AG04449 (cell line): ENCODE measurements at regions not wholly inside any gene's neighbourhood (a gene's known extent, or its start where the extent isn't known, plus 50 kb on each side); places are given as distances from the start of the nearest gene placed in this dataset.

Experiments used
- CTCF ChIA-PET: fragments of 350-600 bp; formaldehyde crosslinking; extraction: SDS; loops from one replicate; lab custom pipeline; 2021; ENCODE audit warnings: antibody characterized with exemption; lab: Yijun Ruan, JAX
- POLR2A ChIA-PET: fragments of 400-600, 350-600 bp; formaldehyde crosslinking; extraction: SDS; loops from one replicate; lab custom pipeline; 2020; ENCODE audit warnings: antibody characterized with exemption, inconsistent platforms; lab: Yijun Ruan, JAX
- DNase-seq: peaks from one replicate; pipeline ENCODE4 v3.0.0-alpha.2; 2010; ENCODE audit warnings: low read depth, low spot score
- H3K4me3 ChIP-seq: 2 replicates; pipeline ENCODE4 v1.5.1; 2011; ENCODE audit warnings: low read depth, mild to moderate bottlenecking, control low read depth, low read length
- TF ChIP-seq, protein P1 (sequence below): IDR thresholded peaks from one replicate; pipeline ENCODE4 v1.5.1; 2011; ENCODE audit warnings: mild to moderate bottlenecking, moderate library complexity, low read length, control low read depth, inconsistent platforms; ENCODE audit not compliant: insufficient read depth; ENCODE audit errors: missing control alignments

GRCh38 chr22:49599691-49600455, 227.8 kb downstream of the BRD1 start:
- ChIA-PET POLR2A (no interaction called here), CTCF (no interaction called here)
- H3K4me3 ChIP-seq, result no peak overlapping the region
- no peak for DNase-seq
- TF ChIP-seq, protein P1, sequence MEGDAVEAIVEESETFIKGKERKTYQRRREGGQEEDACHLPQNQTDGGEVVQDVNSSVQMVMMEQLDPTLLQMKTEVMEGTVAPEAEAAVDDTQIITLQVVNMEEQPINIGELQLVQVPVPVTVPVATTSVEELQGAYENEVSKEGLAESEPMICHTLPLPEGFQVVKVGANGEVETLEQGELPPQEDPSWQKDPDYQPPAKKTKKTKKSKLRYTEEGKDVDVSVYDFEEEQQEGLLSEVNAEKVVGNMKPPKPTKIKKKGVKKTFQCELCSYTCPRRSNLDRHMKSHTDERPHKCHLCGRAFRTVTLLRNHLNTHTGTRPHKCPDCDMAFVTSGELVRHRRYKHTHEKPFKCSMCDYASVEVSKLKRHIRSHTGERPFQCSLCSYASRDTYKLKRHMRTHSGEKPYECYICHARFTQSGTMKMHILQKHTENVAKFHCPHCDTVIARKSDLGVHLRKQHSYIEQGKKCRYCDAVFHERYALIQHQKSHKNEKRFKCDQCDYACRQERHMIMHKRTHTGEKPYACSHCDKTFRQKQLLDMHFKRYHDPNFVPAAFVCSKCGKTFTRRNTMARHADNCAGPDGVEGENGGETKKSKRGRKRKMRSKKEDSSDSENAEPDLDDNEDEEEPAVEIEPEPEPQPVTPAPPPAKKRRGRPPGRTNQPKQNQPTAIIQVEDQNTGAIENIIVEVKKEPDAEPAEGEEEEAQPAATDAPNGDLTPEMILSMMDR, result no peak

GRCh38 chr22:49599039-49599438, 228.6 kb downstream of the BRD1 start:
- TF ChIP-seq, protein P1, result no peak
- DNase-seq, result no peak
- ChIA-PET CTCF (no interaction called here), POLR2A (no interaction called here)
- H3K4me3 ChIP-seq, result no peak overlapping the region

GRCh38 chr22:49598338-49598737, 229.3 kb downstream of the BRD1 start:
- no peak for DNase-seq
- POLR2A ChIA-PET, result no interaction called here
- TF ChIP-seq, protein P1, result no peak
- no peak overlapping the region for H3K4me3 ChIP-seq
- CTCF ChIA-PET, result no interaction called here

DNA sequence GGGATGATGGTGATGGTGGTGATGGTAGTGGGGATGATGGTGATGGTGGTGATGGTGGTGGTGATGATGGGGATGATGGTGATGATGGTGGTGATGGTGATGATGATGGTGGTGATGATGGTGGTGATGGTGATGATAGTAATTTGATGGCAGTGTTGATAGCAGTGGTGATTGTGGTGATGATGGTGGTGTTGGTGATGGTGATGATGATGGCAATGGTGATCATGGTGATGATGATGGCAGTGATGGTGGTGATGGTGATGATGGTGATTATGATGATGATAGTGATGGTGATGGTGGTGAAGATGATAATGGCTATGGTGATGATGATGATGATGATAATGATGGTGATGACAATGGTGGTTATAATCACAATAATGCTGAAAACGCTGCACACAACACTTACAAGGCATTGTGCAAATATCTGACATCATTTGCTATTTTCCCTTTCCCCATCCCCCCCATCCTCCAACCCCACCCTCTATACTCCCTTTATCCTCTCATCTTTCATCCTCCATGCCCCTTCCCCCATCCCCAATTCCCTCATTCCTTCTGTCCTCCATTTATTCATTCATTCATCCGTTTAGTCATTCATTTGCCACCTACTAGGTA, 230.1 kb downstream of the BRD1 start:
- TF ChIP-seq, protein P1, result no peak
- POLR2A ChIA-PET, result no interaction called here
- no peak for DNase-seq
- CTCF ChIA-PET, result no interaction called here
- H3K4me3 ChIP-seq, result no peak overlapping the region

GRCh38 chr22:49595465-49596078, 232.1 kb downstream of the BRD1 start:
- ChIA-PET POLR2A (no interaction called here), CTCF (no interaction called here)
- TF ChIP-seq, protein P1, result no peak
- DNase-seq, result no peak
- H3K4me3 ChIP-seq, result no peak overlapping the region

- H3K4me3 ChIP-seq, result no peak overlapping the region
- DNase-seq, result no peak
- TF ChIP-seq, protein P1, result no peak
- CTCF ChIA-PET, result no interaction called here
- POLR2A ChIA-PET, result no interaction called here
These were observed 233.6 kb downstream of the BRD1 start for GRCh38 chr22:49594078-49594477.
